Nephron (organoid): ENCODE measurements at regions not wholly inside any gene's neighbourhood (a gene's known extent, or its start where the extent isn't known, plus 50 kb on each side); places are given as distances from the start of the nearest gene placed in this dataset.

Experiments
- H3K27ac Mint-ChIP-seq, 3 experiments: 2 replicates each; pipeline ENCODE4 v1.8.0; 2020; ENCODE audit warnings: mixed read lengths in 3 of 3, mild to moderate bottlenecking in 2 of 3, moderate library complexity in 1 of 3
- H3K27me3 Mint-ChIP-seq: 2 replicates; pipeline ENCODE4 v1.8.0; 2021; ENCODE audit warnings: low read depth, mild to moderate bottlenecking, moderate library complexity, mixed read lengths
- H3K36me3 Mint-ChIP-seq: 2 replicates; pipeline ENCODE4 v1.8.0; 2020; ENCODE audit warnings: low read depth, mixed read lengths
- H3K4me1 Mint-ChIP-seq: 2 replicates; pipeline ENCODE4 v1.8.0; 2020; ENCODE audit warnings: mixed read lengths
- H3K4me3 Mint-ChIP-seq, 3 experiments: 2 replicates each; pipeline ENCODE4 v1.8.0; 2020; ENCODE audit warnings: mild to moderate bottlenecking in 3 of 3, mixed read lengths in 3 of 3, moderate library complexity in 2 of 3
- H3K9me3 Mint-ChIP-seq: 2 replicates; pipeline ENCODE4 v1.8.0; 2020; ENCODE audit warnings: mixed read lengths
- CTCF ChIP-seq, 3 experiments: fragments of 200-600 bp; sonication (generic); IDR thresholded peaks; one replicate each; pipeline ENCODE4 v1.5.0; 2021; ENCODE audit warnings: antibody characterized with exemption in 3 of 3; ENCODE audit not compliant: unreplicated experiment in 3 of 3

GRCh38 chr10:58994226-58995057 lies 182.0 kb upstream of the PHYHIPL start:
- Mint-ChIP-seq H3K27ac (peak overlapping the region in 2 of 3 experiments; percentile 61 to 69), H3K36me3 (peaks cover 2% of the 10 kb centered on the region), H3K9me3 (peaks cover 6% of the 10 kb centered on the region), H3K4me1 (peaks cover 36% of the 10 kb centered on the region), H3K4me3 (no peak overlapping the region), H3K27me3 (no peaks in the 10 kb centered on the region)
- no peak for TF ChIP-seq CTCF (IDR thresholded peaks at IDR 0.05; ENCODE audit: unreplicated experiment in 3 of 3)

GRCh38 chr10:58995058-58995596 lies 181.3 kb upstream of the PHYHIPL start:
- peaks cover 3% of the 10 kb centered on the region for H3K9me3 Mint-ChIP-seq
- H3K27me3 Mint-ChIP-seq, result no peaks in the 10 kb centered on the region
- peak overlapping the region in 2 of 3 experiments; percentile 64 to 65 for H3K27ac Mint-ChIP-seq
- no peak for TF ChIP-seq CTCF (IDR thresholded peaks at IDR 0.05; ENCODE audit: unreplicated experiment in 3 of 3)
- peaks cover 43% of the 10 kb centered on the region for H3K4me1 Mint-ChIP-seq
- H3K4me3 Mint-ChIP-seq, result no peak overlapping the region
- no peaks in the 10 kb centered on the region for H3K36me3 Mint-ChIP-seq

GRCh38 chr10:58996063-58996462 lies 180.4 kb upstream of the PHYHIPL start:
- Mint-ChIP-seq H3K36me3 (no peaks in the 10 kb centered on the region), H3K4me1 (peaks cover 45% of the 10 kb centered on the region), H3K4me3 (no peak overlapping the region), H3K27ac (peak overlapping the region in 1 of 3 experiments; percentile 8), H3K9me3 (peaks cover under 1% of the 10 kb centered on the region), H3K27me3 (no peaks in the 10 kb centered on the region)
- no peak for TF ChIP-seq CTCF (IDR thresholded peaks at IDR 0.05; ENCODE audit: unreplicated experiment in 3 of 3)

- H3K27me3 Mint-ChIP-seq, result no peaks in the 10 kb centered on the region
- no peak for TF ChIP-seq CTCF (IDR thresholded peaks at IDR 0.05; ENCODE audit: unreplicated experiment in 3 of 3)
- no peaks in the 10 kb centered on the region for H3K36me3 Mint-ChIP-seq
- H3K27ac Mint-ChIP-seq, result no peak overlapping the region
- no peak overlapping the region for H3K4me3 Mint-ChIP-seq
- no peaks in the 10 kb centered on the region for H3K9me3 Mint-ChIP-seq
- peaks cover 45% of the 10 kb centered on the region for H3K4me1 Mint-ChIP-seq
These were observed 179.6 kb upstream of the PHYHIPL start for GRCh38 chr10:58996866-58997265.

- peaks cover 44% of the 10 kb centered on the region for H3K4me1 Mint-ChIP-seq
- H3K27ac Mint-ChIP-seq, result peak overlapping the region; percentile 73 to 78 (median 75)
- no peak for TF ChIP-seq CTCF (IDR thresholded peaks at IDR 0.05; ENCODE audit: unreplicated experiment in 3 of 3)
- no peaks in the 10 kb centered on the region for H3K27me3 Mint-ChIP-seq
- no peaks in the 10 kb centered on the region for H3K9me3 Mint-ChIP-seq
- H3K36me3 Mint-ChIP-seq, result peaks cover 5% of the 10 kb centered on the region
- H3K4me3 Mint-ChIP-seq, result no peak overlapping the region
These were observed 177.3 kb upstream of the PHYHIPL start for GRCh38 chr10:58998924-58999713.
